K562 (cell line): ENCODE measurements at regions not wholly inside any gene's neighbourhood (a gene's known extent, or its start where the extent isn't known, plus 50 kb on each side); places are given as distances from the start of the nearest gene placed in this dataset.

Experiments used
- ATAC-seq: fragments of 200-7000 bp; cut with Tn5 transposase; 3 replicates; pipeline ENCODE4 v1.9.1; 2020; ENCODE audit warnings: moderate library complexity
- BruUV-seq: library from RNA; stranded (reverse); fragments of 400-500 nt; replicated peaks from 2 replicates; lab custom pipeline; 2021; lab: Mats Ljungman, UMichigan
- CTCF ChIA-PET: fragments of 300-600 bp; formaldehyde crosslinking; extraction: SDS; loops from one replicate; lab custom pipeline; 2021; ENCODE audit warnings: low intra/inter-chr PET ratio; lab: Yijun Ruan, JAX
- POLR2A ChIA-PET: fragments of 300-600, 350-650 bp; sonication (Branson Sonifier 250); formaldehyde crosslinking; extraction: SDS; loops from one replicate; lab custom pipeline; 2021; ENCODE audit warnings: antibody characterized with exemption, inconsistent platforms; lab: Yijun Ruan, JAX
- DNase-seq, 4 experiments: peaks; one replicate each; pipeline versions ENCODE4 v3.0.0 to v3.0.0-alpha.2; 2011 to 2018; ENCODE audit warnings: low spot score in 3 of 4, mixed read lengths in 3 of 4; ENCODE audit errors: extremely low read depth in 1 of 4
- FAIRE-seq: peaks from 2 replicates; lab custom pipeline; 2011; peaks lifted over from hg19 to GRCh38; lab: Jason Lieb, UNC
- H2AFZ ChIP-seq: 2 replicates; pipeline ENCODE4 v1.6.0; 2011; ENCODE audit warnings: low read depth, low read length, control low read depth, inconsistent platforms
- H3K27ac ChIP-seq: fragments of 200-600 bp; 3 replicates; pipeline ENCODE4 v1.8.0; 2011; ENCODE audit warnings: low read depth, mild to moderate bottlenecking, control low read depth, inconsistent platforms, low read length, moderate library complexity, mixed read lengths; ENCODE audit errors: extremely low read depth
- H3K27me3 ChIP-seq, 2 experiments: fragments of 300-600 bp in 1 of 2; 2 replicates in 1 of 2; 3 replicates in 1 of 2; pipeline versions ENCODE4 v1.6.0 to v1.8.0; 2011; ENCODE audit warnings: inconsistent platforms in 2 of 2, low read length in 2 of 2, mild to moderate bottlenecking in 1 of 2, mixed read lengths in 1 of 2, moderate library complexity in 1 of 2; ENCODE audit not compliant: control insufficient read depth in 2 of 2, insufficient read depth in 2 of 2
- H3K36me3 ChIP-seq: fragments of 300-600 bp; 3 replicates; pipeline ENCODE4 v1.8.0; 2011; ENCODE audit warnings: mild to moderate bottlenecking, low read length, inconsistent platforms; ENCODE audit not compliant: control insufficient read depth, insufficient read depth
- H3K4me1 ChIP-seq, 2 experiments: fragments of 200-600 bp in 1 of 2; replicated peaks in 1 of 2; 2 replicates in 1 of 2; 3 replicates in 1 of 2; pipeline versions ENCODE4 v1.5.1 to v1.8.0; 2011; ENCODE audit warnings: inconsistent platforms in 2 of 2, low read length in 2 of 2, mild to moderate bottlenecking in 1 of 2, mixed read lengths in 1 of 2, moderate library complexity in 1 of 2; ENCODE audit not compliant: control insufficient read depth in 2 of 2, insufficient read depth in 2 of 2
- H3K4me2 ChIP-seq: 2 replicates; pipeline ENCODE4 v1.6.1; 2011; ENCODE audit warnings: low read length, control low read depth, inconsistent platforms, mixed read lengths; ENCODE audit not compliant: insufficient read depth
- H3K4me3 ChIP-seq: fragments of 200-600 bp; sonication (generic), shearing (Covaris generic); 2 replicates; pipeline ENCODE4 v1.5.1; 2016; ENCODE audit warnings: control low read depth, inconsistent platforms
- H3K79me2 ChIP-seq: fragments of 200-600 bp; 3 replicates; pipeline ENCODE4 v1.8.0; 2011; ENCODE audit warnings: low read length, inconsistent platforms; ENCODE audit not compliant: control insufficient read depth, insufficient read depth
- H3K9ac ChIP-seq, 2 experiments: 2 replicates each; pipeline versions ENCODE4 v1.6.0 to v1.6.1; 2011; ENCODE audit warnings: low read depth in 2 of 2, low read length in 2 of 2, control low read depth in 1 of 2, inconsistent platforms in 1 of 2, mild to moderate bottlenecking in 1 of 2, mixed read lengths in 1 of 2; ENCODE audit not compliant: insufficient read depth in 1 of 2
- H3K9me1 ChIP-seq: one replicate; pipeline ENCODE4 v1.6.0; 2011; ENCODE audit warnings: inconsistent platforms, mild to moderate bottlenecking, low read length, moderate library complexity; ENCODE audit not compliant: control insufficient read depth, insufficient read depth
- H3K9me3 ChIP-seq: replicated peaks from 2 replicates; pipeline ENCODE4 v1.5.1; 2011; ENCODE audit warnings: low read depth, low read length, inconsistent platforms; ENCODE audit not compliant: control insufficient read depth, insufficient read depth
- H4K20me1 ChIP-seq: replicated peaks from 2 replicates; pipeline ENCODE4 v1.6.1; 2011; ENCODE audit warnings: low read length, inconsistent platforms, mixed read lengths; ENCODE audit not compliant: control insufficient read depth, insufficient read depth
- CBFB ChIP-seq: sonication (generic); formaldehyde crosslinking; IDR thresholded peaks from 2 replicates; pipeline ENCODE4 v1.4.0; 2020; ENCODE audit warnings: mild to moderate bottlenecking, missing genetic modification reagents
- ETS2 ChIP-seq: IDR thresholded peaks from 2 replicates; pipeline ENCODE4 v1.6.1; 2016; ENCODE audit warnings: borderline replicate concordance, missing genetic modification characterization, mild to moderate bottlenecking, moderate library complexity, missing compliant biosample characterization; ENCODE audit not compliant: poor library complexity, severe bottlenecking
- HIVEP1 ChIP-seq: fragments of 250-450 bp; sonication (Bioruptor Pico); IDR thresholded peaks from 2 replicates; pipeline ENCODE4 v1.4.0; 2020; ENCODE audit warnings: mild to moderate bottlenecking
- MEIS2 ChIP-seq: fragments of 450-650 bp; IDR thresholded peaks from 2 replicates; pipeline ENCODE4 v1.6.1; 2014; ENCODE audit warnings: mild to moderate bottlenecking; ENCODE audit not compliant: partially characterized antibody
- MTA3 ChIP-seq: fragments of 450-650 bp; formaldehyde crosslinking; IDR thresholded peaks from 2 replicates; pipeline ENCODE4 v1.6.1; 2017; ENCODE audit warnings: mild to moderate bottlenecking, borderline replicate concordance
- NCOR1 ChIP-seq: fragments of 450-650 bp; IDR thresholded peaks from 2 replicates; pipeline ENCODE4 v1.6.1; 2016; ENCODE audit warnings: mild to moderate bottlenecking, moderate library complexity
- RUNX1 ChIP-seq: sonication (generic); IDR thresholded peaks from 2 replicates; pipeline ENCODE4 v1.6.1; 2016; ENCODE audit warnings: antibody characterized with exemption, low read depth
- SIRT6 ChIP-seq: IDR thresholded peaks from one replicate; pipeline ENCODE4 v1.6.1; 2012; ENCODE audit warnings: low read depth, mild to moderate bottlenecking, control low read depth, inconsistent platforms, low read length, moderate library complexity
- SMARCA5 ChIP-seq: fragments of 450-650 bp; IDR thresholded peaks from 2 replicates; pipeline ENCODE4 v1.6.1; 2016
- TAF15 ChIP-seq: fragments of 200-400 bp; formaldehyde crosslinking; IDR thresholded peaks from 2 replicates; pipeline ENCODE4 v1.6.1; 2017; ENCODE audit warnings: mild to moderate bottlenecking, low read depth, low read length, moderate library complexity
- TAF7 ChIP-seq: fragments of 450-650 bp; IDR thresholded peaks from 2 replicates; pipeline ENCODE4 v1.6.1; 2016; ENCODE audit warnings: missing genetic modification characterization, missing compliant biosample characterization
- TARDBP ChIP-seq: fragments of 450-650 bp; IDR thresholded peaks from 2 replicates; pipeline ENCODE4 v1.6.1; 2016
- ZC3H8 ChIP-seq: fragments of 450-650 bp; IDR thresholded peaks from 2 replicates; pipeline ENCODE4 v1.6.1; 2017
- ZNF253 ChIP-seq: fragments of 250-450 bp; sonication (Bioruptor Pico); conservative IDR thresholded peaks from 2 replicates; pipeline ENCODE4 v1.6.1; 2021; ENCODE audit warnings: mild to moderate bottlenecking
- ZNF644 ChIP-seq: fragments of 200-800 bp; sonication (Bioruptor generic); IDR thresholded peaks from 2 replicates; pipeline ENCODE4 v1.6.1; 2016; ENCODE audit warnings: low read depth, missing genetic modification characterization, missing compliant biosample characterization
- WGBS: fragments of 100-300 bp; shearing (Covaris generic); methylation state at CpG from one replicate; pipeline ENCODE4 v1.1.6; 2016; ENCODE audit warnings: low coverage, mixed read lengths; ENCODE audit not compliant: insufficient coverage; ENCODE audit errors: missing lambda C conversion rate; 5-methylcytosine and 5-hydroxymethylcytosine counted together
- in situ Hi-C: fragments of 300-500 bp; cut with MboI; formaldehyde crosslinking; loops from 4 replicates; pipeline ENCODE4 v1.15.0; 2018; ENCODE audit warnings: inconsistent platforms, mixed read lengths
- intact Hi-C: fragments of 100-400 bp; cut with micrococcal nuclease; formaldehyde crosslinking; loops from 2 replicates; pipeline ENCODE4 v1.14.2; 2022
- TF ChIP-seq, protein P1 (sequence below): IDR thresholded peaks from 3 replicates; pipeline ENCODE4 v1.6.1; 2011; ENCODE audit warnings: borderline replicate concordance, mild to moderate bottlenecking, moderate library complexity; ENCODE audit not compliant: insufficient read length; ENCODE audit errors: extremely low read depth
- TF ChIP-seq, protein P2 (sequence below): fragments of 250-450 bp; sonication (Bioruptor Pico); IDR thresholded peaks from 2 replicates; pipeline ENCODE4 v1.8.0; 2021; ENCODE audit warnings: mild to moderate bottlenecking, moderate library complexity

DNA sequence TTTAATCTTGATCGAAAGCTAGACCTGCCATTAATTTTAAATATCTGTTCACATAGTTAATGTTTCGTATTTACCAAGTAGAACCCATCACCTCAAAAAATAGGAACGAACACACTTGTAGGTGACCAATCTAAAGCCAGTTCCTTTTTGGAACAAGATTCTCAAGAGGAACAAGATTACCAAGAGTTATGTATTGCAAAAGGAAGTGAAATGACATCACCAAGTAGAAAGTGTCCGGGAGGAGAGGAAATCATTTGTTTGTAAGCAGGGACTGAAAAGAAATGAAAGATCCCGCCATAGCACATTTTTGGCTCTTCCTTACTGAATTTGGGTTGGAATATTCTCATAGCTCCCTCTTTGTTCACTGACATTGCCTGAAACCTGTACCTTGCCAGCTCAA is 1200.5 kb downstream of the SORCS1 start (continued):
- TF ChIP-seq TAF7 (tag) (no peak), ZNF253 (CRISPR knock-in tag) (no peak), SIRT6 (no peak), NCOR1 (no peak)
- TF ChIP-seq, protein P1, sequence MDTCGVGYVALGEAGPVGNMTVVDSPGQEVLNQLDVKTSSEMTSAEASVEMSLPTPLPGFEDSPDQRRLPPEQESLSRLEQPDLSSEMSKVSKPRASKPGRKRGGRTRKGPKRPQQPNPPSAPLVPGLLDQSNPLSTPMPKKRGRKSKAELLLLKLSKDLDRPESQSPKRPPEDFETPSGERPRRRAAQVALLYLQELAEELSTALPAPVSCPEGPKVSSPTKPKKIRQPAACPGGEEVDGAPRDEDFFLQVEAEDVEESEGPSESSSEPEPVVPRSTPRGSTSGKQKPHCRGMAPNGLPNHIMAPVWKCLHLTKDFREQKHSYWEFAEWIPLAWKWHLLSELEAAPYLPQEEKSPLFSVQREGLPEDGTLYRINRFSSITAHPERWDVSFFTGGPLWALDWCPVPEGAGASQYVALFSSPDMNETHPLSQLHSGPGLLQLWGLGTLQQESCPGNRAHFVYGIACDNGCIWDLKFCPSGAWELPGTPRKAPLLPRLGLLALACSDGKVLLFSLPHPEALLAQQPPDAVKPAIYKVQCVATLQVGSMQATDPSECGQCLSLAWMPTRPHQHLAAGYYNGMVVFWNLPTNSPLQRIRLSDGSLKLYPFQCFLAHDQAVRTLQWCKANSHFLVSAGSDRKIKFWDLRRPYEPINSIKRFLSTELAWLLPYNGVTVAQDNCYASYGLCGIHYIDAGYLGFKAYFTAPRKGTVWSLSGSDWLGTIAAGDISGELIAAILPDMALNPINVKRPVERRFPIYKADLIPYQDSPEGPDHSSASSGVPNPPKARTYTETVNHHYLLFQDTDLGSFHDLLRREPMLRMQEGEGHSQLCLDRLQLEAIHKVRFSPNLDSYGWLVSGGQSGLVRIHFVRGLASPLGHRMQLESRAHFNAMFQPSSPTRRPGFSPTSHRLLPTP: no peak

DNA sequence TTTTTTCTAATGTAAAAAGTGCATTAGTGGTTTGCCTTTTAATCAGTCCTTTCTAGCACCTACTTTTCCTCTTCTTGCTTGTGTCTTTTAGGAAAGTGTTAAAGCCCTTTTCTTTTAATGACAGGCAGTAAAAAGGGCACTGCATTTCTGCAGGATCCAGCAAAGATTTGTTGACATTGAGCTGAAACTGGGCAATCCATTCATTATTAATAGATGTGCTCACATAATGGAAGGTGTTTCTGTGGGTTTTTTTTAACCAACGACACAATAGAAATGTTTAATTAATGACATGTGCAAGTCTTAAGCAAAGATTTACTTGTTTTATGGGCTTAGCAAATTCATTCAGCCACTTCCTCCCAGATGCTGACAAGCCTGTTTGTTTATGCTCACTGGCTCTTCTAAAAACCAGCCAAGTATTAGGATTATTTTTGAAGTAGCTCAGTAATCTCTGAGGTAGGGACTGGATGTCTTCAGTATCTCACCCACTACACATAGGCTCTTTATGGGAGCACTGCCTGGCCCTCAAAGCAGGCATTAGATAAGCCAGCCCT is 1201.1 kb downstream of the SORCS1 start:
- 0% methylated on average over 1 of the region's 1 CpG for WGBS
- Histone ChIP-seq H3K36me3 (no peaks in the 10 kb centered on the region), H3K9ac (no peak overlapping the region), H3K79me2 (no peaks in the 10 kb centered on the region), H4K20me1 (no peaks in the 10 kb centered on the region), H3K9me1 (no peaks in the 10 kb centered on the region), H3K4me3 (no peak overlapping the region), H3K4me1 (no peaks in the 10 kb centered on the region), H3K4me2 (no peak overlapping the region), H3K27me3 (no peaks in the 10 kb centered on the region), H3K27ac (no peak overlapping the region), H2AFZ (no peak overlapping the region), H3K9me3 (no peaks in the 10 kb centered on the region)
- POLR2A ChIA-PET: no interaction called here
- in situ Hi-C loops (no loop called here), intact Hi-C loops (no loop called here)
- FAIRE-seq: no peak
- BruUV-seq: no TSS peak
- DNase-seq: no peak
- CTCF ChIA-PET: no interaction called here
- TF ChIP-seq, protein P2, sequence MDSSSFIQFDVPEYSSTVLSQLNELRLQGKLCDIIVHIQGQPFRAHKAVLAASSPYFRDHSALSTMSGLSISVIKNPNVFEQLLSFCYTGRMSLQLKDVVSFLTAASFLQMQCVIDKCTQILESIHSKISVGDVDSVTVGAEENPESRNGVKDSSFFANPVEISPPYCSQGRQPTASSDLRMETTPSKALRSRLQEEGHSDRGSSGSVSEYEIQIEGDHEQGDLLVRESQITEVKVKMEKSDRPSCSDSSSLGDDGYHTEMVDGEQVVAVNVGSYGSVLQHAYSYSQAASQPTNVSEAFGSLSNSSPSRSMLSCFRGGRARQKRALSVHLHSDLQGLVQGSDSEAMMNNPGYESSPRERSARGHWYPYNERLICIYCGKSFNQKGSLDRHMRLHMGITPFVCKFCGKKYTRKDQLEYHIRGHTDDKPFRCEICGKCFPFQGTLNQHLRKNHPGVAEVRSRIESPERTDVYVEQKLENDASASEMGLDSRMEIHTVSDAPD (CRISPR knock-in tag): no peak
- TF ChIP-seq CBFB (CRISPR knock-in tag) (no peak), SMARCA5 (no peak), MTA3 (no peak), MEIS2 (no peak), RUNX1 (no peak), HIVEP1 (CRISPR knock-in tag) (no peak), ZC3H8 (no peak), TARDBP (no peak), ETS2 (tag) (no peak), ZNF644 (tag) (no peak), TAF15 (no peak)
- no peak for ATAC-seq
